Ovary (tissue), 3 donors: ENCODE measurements at regions not wholly inside any gene's neighbourhood (a gene's known extent, or its start where the extent isn't known, plus 50 kb on each side); places are given as distances from the start of the nearest gene placed in this dataset.

Experiments used
- CTCF ChIP-seq, 3 donors: fragments of 450-650 bp in 2 of 3; fragments of 200-600 bp in 1 of 3; IDR thresholded peaks; one replicate each; pipeline versions ENCODE4 v1.5.1 to v1.8.0; 2016 to 2022; ENCODE audit warnings: antibody characterized with exemption in 3 of 3, mild to moderate bottlenecking in 1 of 3
- POLR2A ChIP-seq: fragments of 450-650 bp; IDR thresholded peaks from one replicate; pipeline ENCODE4 v1.6.1; 2017; ENCODE audit warnings: antibody characterized with exemption, mild to moderate bottlenecking, moderate library complexity
- donor health status: DM: no; HTN: no; CAD: no.

- TF ChIP-seq CTCF (IDR thresholded peaks at IDR 0.05) (no peak), POLR2A (no peak)
These were observed 626.6 kb downstream of the DSC3 start for GRCh38 chr18:30415903-30416302.
